ENCODE measurements at regions not wholly inside any gene's neighbourhood (a gene's known extent, or its start where the extent isn't known, plus 50 kb on each side); places are given as distances from the start of the nearest gene placed in this dataset.

DNA sequence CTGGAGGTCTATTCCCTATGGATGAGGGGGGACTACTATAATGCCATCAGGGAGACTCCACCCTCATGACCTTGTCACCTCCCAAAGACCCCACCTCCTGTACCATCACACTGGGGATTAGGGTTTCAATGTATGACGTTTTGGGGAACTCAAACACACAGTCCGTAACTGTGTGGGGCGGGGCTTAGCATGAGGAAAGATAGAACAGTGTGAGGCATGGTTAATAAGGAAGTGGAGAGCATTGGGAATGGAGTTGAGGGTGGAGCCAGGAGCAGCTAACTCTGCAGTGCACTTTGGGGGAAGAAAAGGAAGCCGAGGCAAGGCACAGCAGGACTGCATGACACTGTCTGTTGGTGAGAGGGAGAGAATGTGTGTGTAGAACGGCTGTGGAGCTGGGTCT, 90.9 kb upstream of the AGBL1 start:
- TF ChIP-seq, protein P1, sequence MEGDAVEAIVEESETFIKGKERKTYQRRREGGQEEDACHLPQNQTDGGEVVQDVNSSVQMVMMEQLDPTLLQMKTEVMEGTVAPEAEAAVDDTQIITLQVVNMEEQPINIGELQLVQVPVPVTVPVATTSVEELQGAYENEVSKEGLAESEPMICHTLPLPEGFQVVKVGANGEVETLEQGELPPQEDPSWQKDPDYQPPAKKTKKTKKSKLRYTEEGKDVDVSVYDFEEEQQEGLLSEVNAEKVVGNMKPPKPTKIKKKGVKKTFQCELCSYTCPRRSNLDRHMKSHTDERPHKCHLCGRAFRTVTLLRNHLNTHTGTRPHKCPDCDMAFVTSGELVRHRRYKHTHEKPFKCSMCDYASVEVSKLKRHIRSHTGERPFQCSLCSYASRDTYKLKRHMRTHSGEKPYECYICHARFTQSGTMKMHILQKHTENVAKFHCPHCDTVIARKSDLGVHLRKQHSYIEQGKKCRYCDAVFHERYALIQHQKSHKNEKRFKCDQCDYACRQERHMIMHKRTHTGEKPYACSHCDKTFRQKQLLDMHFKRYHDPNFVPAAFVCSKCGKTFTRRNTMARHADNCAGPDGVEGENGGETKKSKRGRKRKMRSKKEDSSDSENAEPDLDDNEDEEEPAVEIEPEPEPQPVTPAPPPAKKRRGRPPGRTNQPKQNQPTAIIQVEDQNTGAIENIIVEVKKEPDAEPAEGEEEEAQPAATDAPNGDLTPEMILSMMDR (IDR thresholded peaks at IDR 0.05; ENCODE audit: control extremely low read depth, extremely low read depth, low read depth, missing control alignments): no peak
- ChIA-PET CTCF (interaction anchor here (1.3 kb wide), 1 partner anchor 14 kb away, joined by 5 read pairs; no protein-coding TSS in a partner anchor), POLR2A (no interaction called here)
- no peak for DNase-seq (ENCODE audit: extremely low spot score)

DNA sequence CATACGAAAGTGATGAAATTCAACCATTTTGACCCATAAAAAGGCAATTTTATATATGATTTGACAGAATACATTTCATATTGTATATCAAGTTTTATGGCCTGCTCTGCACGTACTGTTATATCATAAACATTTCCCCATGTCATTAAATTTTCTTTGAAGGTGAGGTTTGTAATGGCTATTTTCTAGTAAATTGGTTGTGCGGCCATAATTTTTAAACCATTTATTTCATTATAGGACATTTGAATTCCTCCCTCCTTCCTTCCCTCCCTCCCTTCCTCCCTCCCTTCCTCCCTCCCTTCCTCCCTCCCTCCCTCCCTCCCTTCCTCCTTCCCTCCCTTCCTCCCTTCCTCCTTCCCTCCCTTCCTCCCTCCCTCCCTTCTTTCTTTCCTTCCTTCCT, 87.4 kb upstream of the AGBL1 start:
- ChIA-PET CTCF (no interaction called here), POLR2A (no interaction called here)
- TF ChIP-seq, protein P1 (IDR thresholded peaks at IDR 0.05; ENCODE audit: control extremely low read depth, extremely low read depth, low read depth, missing control alignments): no peak
- DNase-seq (ENCODE audit: extremely low spot score): no peak

DNA sequence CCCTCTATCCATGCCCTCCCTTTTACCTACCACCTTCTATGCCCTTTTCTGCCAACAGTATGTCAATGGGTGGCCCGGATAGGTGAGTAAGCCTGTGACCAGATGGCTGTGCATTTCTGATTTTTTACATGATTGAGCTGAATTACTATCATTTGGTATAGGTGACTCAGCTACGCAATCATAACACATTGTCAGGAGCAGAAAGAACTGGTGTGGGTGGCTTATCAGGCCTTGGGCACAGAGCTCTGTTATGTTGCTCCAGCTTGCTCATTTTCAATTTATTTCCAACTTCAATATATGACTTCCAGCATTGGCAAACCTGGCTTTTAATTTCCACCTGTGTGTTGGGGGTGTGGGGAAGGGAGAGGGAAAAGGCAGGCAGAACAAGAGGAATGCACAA, 86.6 kb upstream of the AGBL1 start:
- ChIA-PET CTCF (interaction anchor here (1.4 kb wide), 1 partner anchor 10 kb away, joined by 5 read pairs; no protein-coding TSS in a partner anchor), POLR2A (no interaction called here)
- DNase-seq (ENCODE audit: extremely low spot score): no peak
- TF ChIP-seq, protein P1 (IDR thresholded peaks at IDR 0.05; ENCODE audit: control extremely low read depth, extremely low read depth, low read depth, missing control alignments): no peak

DNA sequence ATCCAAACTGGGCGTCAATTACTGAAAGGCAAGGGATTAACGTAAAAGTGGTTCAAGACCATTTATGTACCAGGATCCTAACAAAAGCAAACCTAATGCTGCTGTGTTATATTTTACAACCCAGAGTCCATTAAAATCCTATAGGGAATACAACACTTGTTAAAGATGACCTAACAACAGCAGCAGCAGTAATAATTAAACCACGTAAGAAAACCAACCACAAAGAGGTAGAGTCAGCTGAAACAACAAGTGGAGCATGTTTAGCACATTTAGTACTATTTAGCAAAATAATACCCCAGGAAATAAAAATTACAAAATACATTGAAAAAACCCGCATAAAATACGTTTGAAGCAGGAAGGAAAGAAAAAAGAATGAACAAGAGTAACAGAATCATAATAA, 82.1 kb upstream of the AGBL1 start:
- POLR2A ChIA-PET: no interaction called here
- TF ChIP-seq, protein P1 (IDR thresholded peaks at IDR 0.05; ENCODE audit: control extremely low read depth, extremely low read depth, low read depth, missing control alignments): no peak
- DNase-seq (ENCODE audit: extremely low spot score): no peak
- CTCF ChIA-PET: no interaction called here

DNA sequence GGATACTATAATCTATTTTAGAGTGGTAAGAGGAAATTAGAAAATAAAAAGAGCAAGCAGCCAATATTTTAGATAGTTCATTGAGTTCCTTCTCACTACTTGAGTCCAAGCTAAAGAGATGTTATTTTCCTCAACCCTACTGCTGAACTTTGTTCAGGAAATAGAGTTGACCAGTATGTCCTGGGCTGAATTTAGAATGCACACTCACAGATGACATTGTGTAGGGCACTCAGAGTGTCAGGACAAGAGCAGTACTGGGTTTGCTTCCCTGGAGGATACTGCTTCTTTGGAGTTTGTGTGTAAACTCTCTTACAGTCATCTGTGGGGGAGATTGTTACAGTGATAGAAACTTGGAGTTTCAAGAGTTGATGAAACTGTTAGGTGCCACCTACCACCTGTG, 80.0 kb upstream of the AGBL1 start:
- TF ChIP-seq, protein P1 (IDR thresholded peaks at IDR 0.05; ENCODE audit: control extremely low read depth, extremely low read depth, low read depth, missing control alignments): no peak
- ChIA-PET CTCF (no interaction called here), POLR2A (no interaction called here)
- DNase-seq (ENCODE audit: extremely low spot score): no peak

DNA sequence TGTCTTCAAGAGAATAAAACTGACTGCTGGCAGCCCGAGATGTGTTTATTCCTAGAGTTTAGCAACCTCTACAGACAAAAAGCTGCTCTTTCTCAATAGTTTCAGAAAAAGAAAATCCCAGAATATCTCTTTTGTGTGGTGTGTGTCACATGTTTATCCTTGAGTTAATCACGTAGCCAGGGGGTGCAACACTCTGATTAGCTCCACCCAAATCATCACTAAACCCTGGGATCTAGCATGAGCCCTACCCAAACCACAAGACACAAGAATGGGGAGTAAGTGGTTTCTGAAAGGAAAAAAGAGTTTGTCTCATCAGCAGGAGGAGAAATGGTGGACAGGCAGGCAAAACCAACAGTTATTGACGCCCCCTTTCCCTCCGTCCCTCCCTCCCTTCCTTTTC, 78.5 kb upstream of the AGBL1 start:
- no peak for DNase-seq (ENCODE audit: extremely low spot score)
- POLR2A ChIA-PET: no interaction called here
- TF ChIP-seq, protein P1 (IDR thresholded peaks at IDR 0.05; ENCODE audit: control extremely low read depth, extremely low read depth, low read depth, missing control alignments): no peak
- CTCF ChIA-PET: no interaction called here

DNA sequence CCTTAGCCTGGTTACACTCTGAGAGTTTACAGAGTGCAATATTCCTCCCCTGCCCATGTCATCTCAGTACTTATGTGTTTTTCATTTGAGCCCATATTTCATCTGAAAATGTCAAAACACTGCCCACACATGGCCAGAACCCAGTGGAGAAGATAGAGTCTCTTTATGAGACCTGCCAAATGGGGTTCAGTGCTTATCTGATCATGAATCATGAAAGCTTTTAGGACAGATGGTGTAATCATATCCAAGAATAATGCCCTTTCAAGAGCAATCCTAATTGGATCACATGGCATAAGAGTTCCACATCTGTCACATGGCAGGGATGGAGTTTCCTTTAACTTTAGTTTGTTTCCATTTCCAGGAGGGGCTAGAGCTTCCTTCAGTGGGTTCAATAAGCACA, 77.2 kb upstream of the AGBL1 start:
- TF ChIP-seq, protein P1 (IDR thresholded peaks at IDR 0.05; ENCODE audit: control extremely low read depth, extremely low read depth, low read depth, missing control alignments): no peak
- ChIA-PET CTCF (interaction anchor here (1.0 to 1.2 kb wide), 2 partner anchors 12 to 13 kb away, joined by 4 to 5 read pairs; no protein-coding TSS in a partner anchor), POLR2A (interaction anchor here (0.6 kb wide), 1 partner anchor 95 kb away, joined by 5 read pairs; no protein-coding TSS in a partner anchor)
- no peak for DNase-seq (ENCODE audit: extremely low spot score)
